ENCODE measurements at regions not wholly inside any gene's neighbourhood (a gene's known extent, or its start where the extent isn't known, plus 50 kb on each side); places are given as distances from the start of the nearest gene placed in this dataset.

- Histone ChIP-seq H3K27me3 (ENCODE audit: control insufficient read depth, insufficient read depth, low read length) (no peaks in the 10 kb centered on the region), H3K4me1 (ENCODE audit: control insufficient read depth, insufficient read depth, low read length) (no peaks in the 10 kb centered on the region), H3K9me3 (ENCODE audit: control insufficient read depth, insufficient read depth, low read depth, low read length) (no peaks in the 10 kb centered on the region), H3K27ac (ENCODE audit: low read length) (no peak overlapping the region), H3K36me3 (ENCODE audit: control insufficient read depth, insufficient read depth, low read length) (no peaks in the 10 kb centered on the region), H3K4me3 (ENCODE audit: low read depth in 2 of 2, low read length in 2 of 2) (no peak overlapping the region)
- no TSS peak for BruUV-seq (replicated peaks)
- in situ Hi-C loops (cut with HindIII; ENCODE audit: low pct_unique_long_range_greater_than_20kb, low sequenced_read_pairs) (no loop called here), intact Hi-C loops (cut with micrococcal nuclease; ENCODE audit: unreplicated experiment) (no loop called here)
- ChIA-PET POLR2A (no interaction called here), CTCF (no interaction called here)
- no peak for DNase-seq (ENCODE audit: low read depth, low spot score)
- no peak for TF ChIP-seq CTCF (IDR thresholded peaks at IDR 0.05)
- no peak for TF ChIP-seq SIN3A (IDR thresholded peaks at IDR 0.05; ENCODE audit: borderline replicate concordance, insufficient read depth, low read depth, low read length)
- no peak for TF ChIP-seq REST (IDR thresholded peaks at IDR 0.05; ENCODE audit: insufficient read depth in 1 of 2, low read depth in 2 of 2, low read length in 1 of 2)
- TF ChIP-seq TCF7L2 (IDR thresholded peaks at IDR 0.05; ENCODE audit: low read depth, low read length), result no peak
- ATAC-seq, result no peak
These were observed 177.9 kb upstream of the CCNG1 start for GRCh38 chr5:163259495-163259894.

- TF ChIP-seq SIN3A (IDR thresholded peaks at IDR 0.05; ENCODE audit: borderline replicate concordance, insufficient read depth, low read depth, low read length) (no peak), TCF7L2 (IDR thresholded peaks at IDR 0.05; ENCODE audit: low read depth, low read length) (no peak), POLR2AphosphoS5 (IDR thresholded peaks at IDR 0.05; ENCODE audit: low read depth, low read length) (no peak), CTCF (IDR thresholded peaks at IDR 0.05) (no peak), REST (IDR thresholded peaks at IDR 0.05; ENCODE audit: insufficient read depth in 1 of 2, low read depth in 2 of 2, low read length in 1 of 2) (no peak)
- Histone ChIP-seq H3K4me1 (ENCODE audit: control insufficient read depth, insufficient read depth, low read length) (no peaks in the 10 kb centered on the region), H3K9me3 (ENCODE audit: control insufficient read depth, insufficient read depth, low read depth, low read length) (no peaks in the 10 kb centered on the region), H3K27ac (ENCODE audit: low read length) (no peak overlapping the region), H3K4me3 (ENCODE audit: low read depth in 2 of 2, low read length in 2 of 2) (no peak overlapping the region), H3K36me3 (ENCODE audit: control insufficient read depth, insufficient read depth, low read length) (no peaks in the 10 kb centered on the region), H3K27me3 (ENCODE audit: control insufficient read depth, insufficient read depth, low read length) (no peaks in the 10 kb centered on the region)
- intact Hi-C loops (cut with micrococcal nuclease; ENCODE audit: unreplicated experiment), result no loop called here
- ATAC-seq (no peak), DNase-seq (ENCODE audit: low read depth, low spot score) (no peak)
- in situ Hi-C loops (cut with HindIII; ENCODE audit: low pct_unique_long_range_greater_than_20kb, low sequenced_read_pairs), result no loop called here
- POLR2A ChIA-PET, result no interaction called here
- CTCF ChIA-PET, result no interaction called here
- no TSS peak for BruUV-seq (replicated peaks)
These were observed 176.9 kb upstream of the CCNG1 start for GRCh38 chr5:163260471-163260870.

All from Panc1 (cell line).